NT2/D1 (cell line): ENCODE measurements at regions not wholly inside any gene's neighbourhood (a gene's known extent, or its start where the extent isn't known, plus 50 kb on each side); places are given as distances from the start of the nearest gene placed in this dataset.

Experiments
- DNase-seq: peaks from one replicate; pipeline ENCODE4 v3.0.0-alpha.2; 2011; ENCODE audit warnings: low read depth, low spot score
- H3K27me3 ChIP-seq: 2 replicates; pipeline ENCODE4 v1.6.0; 2011; ENCODE audit warnings: mild to moderate bottlenecking; ENCODE audit not compliant: insufficient read length, insufficient read depth
- H3K36me3 ChIP-seq: 2 replicates; pipeline ENCODE4 v1.6.1; 2011; ENCODE audit warnings: mild to moderate bottlenecking, low read length, mixed read lengths; ENCODE audit not compliant: insufficient read depth, insufficient read length
- H3K4me1 ChIP-seq: 2 replicates; pipeline ENCODE4 v1.5.1; 2011; ENCODE audit not compliant: insufficient read depth, insufficient read length
- H3K4me3 ChIP-seq: 2 replicates; pipeline ENCODE4 v1.5.1; 2011; ENCODE audit warnings: low read depth; ENCODE audit not compliant: insufficient read length
- H3K9ac ChIP-seq: 2 replicates; pipeline ENCODE4 v1.6.0; 2011; ENCODE audit warnings: low read depth; ENCODE audit not compliant: insufficient read length
- H3K9me3 ChIP-seq: 2 replicates; pipeline ENCODE4 v1.5.1; 2011; ENCODE audit warnings: mild to moderate bottlenecking, low read length; ENCODE audit not compliant: insufficient read depth
- SUZ12 ChIP-seq: IDR thresholded peaks from 2 replicates; pipeline ENCODE4 v1.6.1; 2011; ENCODE audit not compliant: insufficient read length, insufficient read depth; ENCODE audit errors: extremely low read depth
- YY1 ChIP-seq: IDR thresholded peaks from 2 replicates; pipeline ENCODE4 v1.6.1; 2011; ENCODE audit not compliant: insufficient read length, insufficient read depth
- ZNF274 ChIP-seq: IDR thresholded peaks from 2 replicates; pipeline ENCODE4 v1.6.1; 2011; ENCODE audit warnings: mild to moderate bottlenecking, low read depth, low read length

GRCh38 chr6:126923807-126924206 is 194.7 kb upstream of the RSPO3 start:
- Histone ChIP-seq H3K36me3 (no peaks in the 10 kb centered on the region), H3K4me3 (no peak overlapping the region), H3K27me3 (no peaks in the 10 kb centered on the region), H3K9me3 (no peaks in the 10 kb centered on the region), H3K4me1 (no peaks in the 10 kb centered on the region), H3K9ac (no peak overlapping the region)
- no peak for DNase-seq
- no peak for TF ChIP-seq YY1
- TF ChIP-seq ZNF274 = no peak
- no peak for TF ChIP-seq SUZ12

- no peak overlapping the region for H3K4me3 ChIP-seq
- H3K27me3 ChIP-seq = no peaks in the 10 kb centered on the region
- DNase-seq = no peak
- TF ChIP-seq YY1 (no peak), SUZ12 (no peak), ZNF274 (no peak)
- no peaks in the 10 kb centered on the region for H3K9me3 ChIP-seq
- H3K4me1 ChIP-seq = no peaks in the 10 kb centered on the region
- no peaks in the 10 kb centered on the region for H3K36me3 ChIP-seq
- no peak overlapping the region for H3K9ac ChIP-seq
Measured at GRCh38 chr6:126926926-126927325, 191.5 kb upstream of the RSPO3 start.

- no peak for DNase-seq
- no peaks in the 10 kb centered on the region for H3K4me1 ChIP-seq
- no peaks in the 10 kb centered on the region for H3K27me3 ChIP-seq
- no peaks in the 10 kb centered on the region for H3K9me3 ChIP-seq
- no peaks in the 10 kb centered on the region for H3K36me3 ChIP-seq
- H3K4me3 ChIP-seq = no peak overlapping the region
- H3K9ac ChIP-seq = no peak overlapping the region
- no peak for TF ChIP-seq ZNF274
- TF ChIP-seq YY1 = no peak
- TF ChIP-seq SUZ12 = no peak
Measured at GRCh38 chr6:126927841-126928240, 190.6 kb upstream of the RSPO3 start.

GRCh38 chr6:126937426-126937825 is 181.0 kb upstream of the RSPO3 start:
- no peak overlapping the region for H3K4me3 ChIP-seq
- H3K27me3 ChIP-seq = no peaks in the 10 kb centered on the region
- no peak overlapping the region for H3K9ac ChIP-seq
- H3K4me1 ChIP-seq = no peaks in the 10 kb centered on the region
- no peaks in the 10 kb centered on the region for H3K36me3 ChIP-seq
- no peaks in the 10 kb centered on the region for H3K9me3 ChIP-seq
- DNase-seq = no peak
- TF ChIP-seq SUZ12 (no peak), YY1 (no peak), ZNF274 (no peak)

- TF ChIP-seq SUZ12 (no peak), ZNF274 (no peak), YY1 (no peak)
- no peak for DNase-seq
- Histone ChIP-seq H3K9ac (no peak overlapping the region), H3K4me1 (no peaks in the 10 kb centered on the region), H3K9me3 (no peaks in the 10 kb centered on the region), H3K27me3 (no peaks in the 10 kb centered on the region), H3K4me3 (no peak overlapping the region), H3K36me3 (no peaks in the 10 kb centered on the region)
Measured at GRCh38 chr6:126939784-126940183, 178.7 kb upstream of the RSPO3 start.

GRCh38 chr6:126941751-126942150 is 176.7 kb upstream of the RSPO3 start:
- no peaks in the 10 kb centered on the region for H3K27me3 ChIP-seq
- no peak for DNase-seq
- no peaks in the 10 kb centered on the region for H3K4me1 ChIP-seq
- H3K4me3 ChIP-seq = no peak overlapping the region
- no peaks in the 10 kb centered on the region for H3K36me3 ChIP-seq
- TF ChIP-seq SUZ12 (no peak), YY1 (no peak), ZNF274 (no peak)
- H3K9ac ChIP-seq = no peak overlapping the region
- H3K9me3 ChIP-seq = no peaks in the 10 kb centered on the region

- no peak for DNase-seq
Measured at GRCh38 chr6:126944512-126944911, 174.0 kb upstream of the RSPO3 start.

GRCh38 chr6:126945150-126945685 is 173.3 kb upstream of the RSPO3 start:
- H3K9me3 ChIP-seq = no peaks in the 10 kb centered on the region

More at GRCh38 chr6:126944512-126944911, 174.0 kb upstream of the RSPO3 start:
- Histone ChIP-seq H3K9ac (no peak overlapping the region), H3K4me3 (no peak overlapping the region), H3K36me3 (no peaks in the 10 kb centered on the region), H3K27me3 (no peaks in the 10 kb centered on the region), H3K9me3 (no peaks in the 10 kb centered on the region), H3K4me1 (no peaks in the 10 kb centered on the region)
- no peak for TF ChIP-seq ZNF274
- no peak for TF ChIP-seq SUZ12
- TF ChIP-seq YY1 = no peak

More at GRCh38 chr6:126945150-126945685, 173.3 kb upstream of the RSPO3 start:
- Histone ChIP-seq H3K4me3 (no peak overlapping the region), H3K27me3 (no peaks in the 10 kb centered on the region), H3K9ac (no peak overlapping the region), H3K4me1 (no peaks in the 10 kb centered on the region), H3K36me3 (no peaks in the 10 kb centered on the region)
- TF ChIP-seq SUZ12 = no peak
- TF ChIP-seq YY1 = no peak
- no peak for TF ChIP-seq ZNF274
- no peak for DNase-seq
